ENCODE measurements at regions not wholly inside any gene's neighbourhood (a gene's known extent, or its start where the extent isn't known, plus 50 kb on each side); places are given as distances from the start of the nearest gene placed in this dataset.
"Not testable (repeated sequence)": the region's sequence is repeated elsewhere in the genome, so short reads cannot be mapped to it uniquely, and the experiment has no call there.

DNA sequence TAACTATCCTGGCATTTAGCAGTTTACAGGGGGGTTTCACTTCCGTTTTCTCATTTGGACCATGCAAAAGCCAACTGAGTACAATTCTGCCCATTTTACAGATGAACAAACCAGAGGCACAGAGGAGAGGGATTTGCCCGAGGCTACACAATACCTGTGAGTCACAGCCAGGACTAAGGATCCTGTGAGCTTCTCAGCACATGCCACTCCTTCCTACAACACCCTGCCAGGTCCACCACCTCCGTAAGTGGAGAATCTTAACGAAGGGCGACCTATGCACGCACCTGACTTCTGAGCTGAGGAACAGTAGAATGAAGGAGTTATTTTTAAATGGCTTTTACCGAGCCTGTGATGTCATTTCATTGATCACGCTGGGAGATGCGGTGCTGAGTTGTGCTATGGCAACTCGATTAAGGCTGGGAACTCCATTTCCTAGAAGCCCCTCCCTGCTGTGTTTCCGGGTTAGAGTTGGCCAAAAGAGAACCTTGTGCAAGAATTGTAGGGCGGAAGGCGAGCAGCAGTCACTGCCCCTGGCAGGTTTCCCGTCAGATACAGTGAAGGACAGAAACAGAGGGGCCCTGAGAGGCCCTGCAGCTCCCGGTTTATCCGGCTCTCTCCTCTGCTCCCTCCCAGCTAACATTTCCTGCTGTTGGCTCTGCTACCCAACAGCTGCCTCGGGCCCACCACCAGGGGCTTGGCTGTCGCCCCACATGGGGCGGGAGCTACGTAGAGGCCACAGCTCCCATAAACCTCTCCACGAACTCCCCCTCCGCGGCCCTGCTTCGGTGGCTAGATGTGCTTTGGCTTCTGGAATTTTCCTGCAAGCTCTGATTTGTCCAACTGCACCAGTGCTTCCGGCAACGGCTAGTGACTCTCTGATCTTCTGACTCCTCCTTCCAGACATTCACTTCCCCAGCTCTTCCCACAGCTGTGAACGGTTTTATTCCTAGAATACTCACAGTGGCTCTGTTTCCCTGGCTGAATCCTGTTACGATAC lies 75.1 kb upstream of the USP9X start:
- H3K27me3 ChIP-seq = peaks cover 0 to 2% (median 0%) of the 10 kb centered on the region in 3 donors
- in situ Hi-C loops (cut with MboI; ENCODE audit: low sequenced_read_pairs in 4 of 4) (no loop called here), intact Hi-C loops (cut with DNase I; ENCODE audit: low total_unique reads) (loop anchor here (1.0 to 10.0 kb wide), 2 partner anchors 74 to 135 kb away; no protein-coding TSS in a partner anchor)
- peak overlapping the region; percentile 60 to 90 (median 82) for H3K27ac ChIP-seq
- DNase-seq (peak; percentile 44 to 73), ATAC-seq (peak; percentile 93 to 96)
- H3K4me1 ChIP-seq = peaks cover 0 to 9% of the 10 kb centered on the region in 2 donors
- peak overlapping the region; percentile 44 to 61 (median 48) for H3K4me3 ChIP-seq
- TF ChIP-seq, protein P1, sequence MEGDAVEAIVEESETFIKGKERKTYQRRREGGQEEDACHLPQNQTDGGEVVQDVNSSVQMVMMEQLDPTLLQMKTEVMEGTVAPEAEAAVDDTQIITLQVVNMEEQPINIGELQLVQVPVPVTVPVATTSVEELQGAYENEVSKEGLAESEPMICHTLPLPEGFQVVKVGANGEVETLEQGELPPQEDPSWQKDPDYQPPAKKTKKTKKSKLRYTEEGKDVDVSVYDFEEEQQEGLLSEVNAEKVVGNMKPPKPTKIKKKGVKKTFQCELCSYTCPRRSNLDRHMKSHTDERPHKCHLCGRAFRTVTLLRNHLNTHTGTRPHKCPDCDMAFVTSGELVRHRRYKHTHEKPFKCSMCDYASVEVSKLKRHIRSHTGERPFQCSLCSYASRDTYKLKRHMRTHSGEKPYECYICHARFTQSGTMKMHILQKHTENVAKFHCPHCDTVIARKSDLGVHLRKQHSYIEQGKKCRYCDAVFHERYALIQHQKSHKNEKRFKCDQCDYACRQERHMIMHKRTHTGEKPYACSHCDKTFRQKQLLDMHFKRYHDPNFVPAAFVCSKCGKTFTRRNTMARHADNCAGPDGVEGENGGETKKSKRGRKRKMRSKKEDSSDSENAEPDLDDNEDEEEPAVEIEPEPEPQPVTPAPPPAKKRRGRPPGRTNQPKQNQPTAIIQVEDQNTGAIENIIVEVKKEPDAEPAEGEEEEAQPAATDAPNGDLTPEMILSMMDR (IDR thresholded peaks at IDR 0.05 in 4 of 5, conservative IDR thresholded peaks at IDR 0.05 in 1 of 5) = no peak
- peak; percentile 33 to 35 for TF ChIP-seq POLR2A (IDR thresholded peaks at IDR 0.05)
- H3K36me3 ChIP-seq = no peaks in the 10 kb centered on the region
- no peaks in the 10 kb centered on the region for H3K9me3 ChIP-seq

DNA sequence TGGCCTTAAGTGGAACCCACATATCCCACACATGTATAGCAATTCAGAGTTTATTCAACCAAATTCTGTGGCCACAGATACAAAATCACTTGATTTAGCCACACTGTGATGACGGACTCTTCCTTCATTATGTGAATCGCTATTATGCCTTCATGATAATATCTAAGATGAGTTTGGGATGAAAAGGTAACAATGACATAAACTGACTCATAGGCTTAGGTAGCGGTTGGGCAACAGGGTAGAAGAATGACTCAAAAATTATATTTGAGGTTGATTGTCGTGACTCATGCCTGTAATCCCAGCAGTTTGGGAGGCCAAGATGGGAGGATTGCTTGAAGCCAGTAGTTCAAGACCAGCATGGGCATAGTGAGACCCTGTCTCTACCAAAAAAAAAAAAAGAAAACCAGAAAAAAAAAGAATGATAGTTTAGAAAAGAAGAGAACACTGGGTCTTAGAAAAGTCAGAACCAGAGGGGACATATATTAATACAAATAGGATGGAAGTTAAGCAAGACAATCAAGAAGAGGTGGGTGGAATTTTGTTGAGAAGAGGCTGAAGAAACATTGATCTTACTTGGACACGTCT lies 70.4 kb upstream of the USP9X start:
- no peaks in the 10 kb centered on the region for H3K36me3 ChIP-seq
- H3K9me3 ChIP-seq = no peaks in the 10 kb centered on the region
- no peak for TF ChIP-seq POLR2A (IDR thresholded peaks at IDR 0.05)
- TF ChIP-seq, protein P1 (IDR thresholded peaks at IDR 0.05 in 4 of 5, conservative IDR thresholded peaks at IDR 0.05 in 1 of 5) = no peak
- no peak overlapping the region for H3K27ac ChIP-seq
- H3K27me3 ChIP-seq = peaks cover 0 to 8% (median 0%) of the 10 kb centered on the region in 3 donors
- ATAC-seq (no peak), DNase-seq (no peak)
- in situ Hi-C loops (cut with MboI; ENCODE audit: low sequenced_read_pairs in 4 of 4) (no loop called here), intact Hi-C loops (cut with DNase I; ENCODE audit: low total_unique reads) (loop anchor here (10.0 kb wide), 1 partner anchor 140 kb away; no protein-coding TSS in a partner anchor)
- H3K4me1 ChIP-seq = peaks cover 0 to 9% of the 10 kb centered on the region in 2 donors
- no peak overlapping the region for H3K4me3 ChIP-seq

GRCh38 chrX:41017785-41018184 lies 67.5 kb upstream of the USP9X start:
- ATAC-seq; in situ Hi-C loops (cut with MboI; ENCODE audit: low sequenced_read_pairs in 4 of 4); H3K27ac ChIP-seq; H3K9me3 ChIP-seq; H3K36me3 ChIP-seq; H3K27me3 ChIP-seq; DNase-seq; H3K4me1 ChIP-seq; H3K4me3 ChIP-seq: not testable (repeated sequence)
- intact Hi-C loops (cut with DNase I; ENCODE audit: low total_unique reads) = loop anchor here (10.0 kb wide), 1 partner anchor 143 kb away; no protein-coding TSS in a partner anchor

DNA sequence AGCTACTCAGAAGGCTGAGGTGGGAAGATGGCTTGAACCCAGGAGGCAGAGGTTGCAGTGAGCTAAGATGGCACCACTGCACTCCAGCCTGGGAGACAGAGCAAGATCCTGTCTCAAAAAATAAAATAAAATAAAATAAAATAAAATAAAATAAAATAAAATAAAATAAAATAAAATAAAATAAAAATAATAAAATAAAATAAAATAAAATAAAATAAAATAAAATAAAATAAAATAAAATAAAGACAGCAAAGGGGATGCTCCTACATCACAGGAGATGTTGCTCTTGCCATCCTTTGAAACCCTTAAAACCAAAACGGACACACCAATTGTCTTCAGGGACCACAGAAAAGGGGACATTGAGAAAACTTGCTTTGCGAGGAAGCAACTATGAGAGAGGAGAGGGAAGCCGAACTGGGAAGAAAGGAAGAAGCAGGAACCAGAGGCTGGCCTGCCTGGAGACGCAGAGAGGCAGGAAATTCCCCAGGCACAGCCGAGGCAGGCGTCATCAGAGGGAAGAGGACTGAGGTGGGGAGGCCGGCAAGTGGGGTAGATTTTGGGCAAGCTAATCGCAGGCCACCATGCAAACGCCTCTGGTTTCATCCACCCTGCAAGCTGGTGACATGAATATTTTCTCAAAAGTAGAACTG lies 66.7 kb upstream of the USP9X start:
- DNase-seq; H3K36me3 ChIP-seq; H3K9me3 ChIP-seq; ATAC-seq; H3K27me3 ChIP-seq; in situ Hi-C loops (cut with MboI; ENCODE audit: low sequenced_read_pairs in 4 of 4); H3K27ac ChIP-seq; H3K4me3 ChIP-seq; H3K4me1 ChIP-seq: not testable (repeated sequence)
- intact Hi-C loops (cut with DNase I; ENCODE audit: low total_unique reads) = loop anchor here (10.0 kb wide), 1 partner anchor 144 kb away; no protein-coding TSS in a partner anchor

- H3K36me3 ChIP-seq = no peaks in the 10 kb centered on the region
- intact Hi-C loops (cut with DNase I; ENCODE audit: low total_unique reads) = loop anchor here (10.0 kb wide), 1 partner anchor 144 kb away; no protein-coding TSS in a partner anchor
- in situ Hi-C loops (cut with MboI; ENCODE audit: low sequenced_read_pairs in 4 of 4) = no loop called here
- TF ChIP-seq, protein P1 (IDR thresholded peaks at IDR 0.05 in 4 of 5, conservative IDR thresholded peaks at IDR 0.05 in 1 of 5) = no peak
- no peak for TF ChIP-seq POLR2A (IDR thresholded peaks at IDR 0.05)
- DNase-seq = no peak
- H3K9me3 ChIP-seq = no peaks in the 10 kb centered on the region
- peaks cover 0 to 6% (median 0%) of the 10 kb centered on the region in 3 donors for H3K27me3 ChIP-seq
- no peak for ATAC-seq
- H3K4me3 ChIP-seq = no peak overlapping the region
- no peaks in the 10 kb centered on the region for H3K4me1 ChIP-seq
- no peak overlapping the region for H3K27ac ChIP-seq
Observed at GRCh38 chrX:41019041-41019392, 66.2 kb upstream of the USP9X start.

Data from gastrocnemius medialis (tissue), 4 donors.